ENCODE measurements at regions not wholly inside any gene's neighbourhood (a gene's known extent, or its start where the extent isn't known, plus 50 kb on each side); places are given as distances from the start of the nearest gene placed in this dataset.

- Histone ChIP-seq H3K9me3 (no peaks in the 10 kb centered on the region), H3K4me3 (no peak overlapping the region), H3K27ac (no peak overlapping the region), H3K4me1 (peaks cover 0 to 14% (median 7%) of the 10 kb centered on the region in 12 donors), H3K36me3 (no peaks in the 10 kb centered on the region), H3K27me3 (no peaks in the 10 kb centered on the region)
- ATAC-seq (no peak), DNase-seq (no peak)
- TF ChIP-seq POLR2A (IDR thresholded peaks at IDR 0.05) (no peak), CTCF (IDR thresholded peaks at IDR 0.05) (no peak)
- WGBS, 4 donors = 88 to 95% (median 94%) methylated on average over 1 of the region's 1 CpG
- intact Hi-C loops (cut with DNase I) = no loop called here
These were observed 204.7 kb upstream of the CTNNB1 start for GRCh38 chr3:40994611-40995010.

DNA sequence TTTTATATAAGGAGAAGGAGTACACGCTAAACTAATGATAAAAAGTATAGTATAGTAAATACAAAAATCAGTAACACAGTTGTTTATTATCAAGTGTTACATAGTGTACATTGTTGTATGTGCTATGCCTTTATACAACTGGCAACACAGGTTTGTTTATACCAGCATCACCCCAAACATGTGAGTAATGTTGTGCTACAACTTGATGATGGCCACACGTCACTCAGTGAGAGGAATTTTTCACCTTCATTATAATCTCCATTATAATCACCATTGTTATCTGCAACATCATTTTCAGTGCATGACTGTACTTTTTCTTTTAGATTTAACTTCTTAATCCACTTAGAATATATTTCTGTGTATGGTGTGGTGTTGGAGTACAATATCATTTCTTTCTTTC, 204.0 kb upstream of the CTNNB1 start:
- no peak for TF ChIP-seq CTCF (IDR thresholded peaks at IDR 0.05)
- no peak for TF ChIP-seq POLR2A (IDR thresholded peaks at IDR 0.05)
- DNase-seq (no peak), ATAC-seq (no peak)

DNA sequence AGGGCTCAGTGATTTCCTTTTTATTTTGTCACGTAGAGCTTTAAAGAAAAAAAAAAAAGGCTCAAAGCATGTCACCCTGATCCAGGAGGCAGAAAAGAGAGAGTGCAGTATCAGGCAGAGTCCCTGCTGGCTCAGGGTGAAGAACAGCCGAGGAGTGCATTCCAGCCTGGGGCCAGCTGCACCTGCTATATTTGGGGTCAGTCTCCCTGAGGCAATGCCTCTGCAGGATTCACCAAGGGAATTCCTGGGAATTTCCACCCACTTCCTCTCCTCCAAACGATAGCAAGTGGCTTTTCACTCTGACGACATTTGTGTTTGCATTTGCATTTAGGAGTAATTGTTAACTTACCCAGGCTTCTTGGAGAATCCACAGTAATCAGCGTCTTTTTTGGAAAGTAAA, 202.9 kb upstream of the CTNNB1 start:
- ATAC-seq (peak; percentile 67 to 81 (median 76)), DNase-seq (peak in 4 of 5 donors; percentile 34 to 43 (median 39))
- 16 to 22% (median 20%) methylated on average over 5 of the region's 5 CpGs for WGBS, 4 donors
- H3K4me1 ChIP-seq = peaks cover 0 to 26% (median 9%) of the 10 kb centered on the region in 12 donors
- no peaks in the 10 kb centered on the region for H3K27me3 ChIP-seq
- no peak for TF ChIP-seq POLR2A (IDR thresholded peaks at IDR 0.05)
- TF ChIP-seq CTCF (IDR thresholded peaks at IDR 0.05) = no peak
- H3K4me3 ChIP-seq = no peak overlapping the region
- no peak overlapping the region for H3K27ac ChIP-seq
- H3K9me3 ChIP-seq = no peaks in the 10 kb centered on the region
- intact Hi-C loops (cut with DNase I) = no loop called here
- no peaks in the 10 kb centered on the region for H3K36me3 ChIP-seq

More for the DNA sequence above, 204.0 kb upstream of the CTNNB1 start:
- Histone ChIP-seq H3K27me3 (no peaks in the 10 kb centered on the region), H3K27ac (no peak overlapping the region), H3K4me3 (no peak overlapping the region), H3K9me3 (no peaks in the 10 kb centered on the region), H3K4me1 (peaks cover 0 to 15% (median 7%) of the 10 kb centered on the region in 12 donors), H3K36me3 (no peaks in the 10 kb centered on the region)
- WGBS, 4 donors = 89 to 95% (median 92%) methylated on average over 2 of the region's 2 CpGs
- intact Hi-C loops (cut with DNase I) = no loop called here

DNA sequence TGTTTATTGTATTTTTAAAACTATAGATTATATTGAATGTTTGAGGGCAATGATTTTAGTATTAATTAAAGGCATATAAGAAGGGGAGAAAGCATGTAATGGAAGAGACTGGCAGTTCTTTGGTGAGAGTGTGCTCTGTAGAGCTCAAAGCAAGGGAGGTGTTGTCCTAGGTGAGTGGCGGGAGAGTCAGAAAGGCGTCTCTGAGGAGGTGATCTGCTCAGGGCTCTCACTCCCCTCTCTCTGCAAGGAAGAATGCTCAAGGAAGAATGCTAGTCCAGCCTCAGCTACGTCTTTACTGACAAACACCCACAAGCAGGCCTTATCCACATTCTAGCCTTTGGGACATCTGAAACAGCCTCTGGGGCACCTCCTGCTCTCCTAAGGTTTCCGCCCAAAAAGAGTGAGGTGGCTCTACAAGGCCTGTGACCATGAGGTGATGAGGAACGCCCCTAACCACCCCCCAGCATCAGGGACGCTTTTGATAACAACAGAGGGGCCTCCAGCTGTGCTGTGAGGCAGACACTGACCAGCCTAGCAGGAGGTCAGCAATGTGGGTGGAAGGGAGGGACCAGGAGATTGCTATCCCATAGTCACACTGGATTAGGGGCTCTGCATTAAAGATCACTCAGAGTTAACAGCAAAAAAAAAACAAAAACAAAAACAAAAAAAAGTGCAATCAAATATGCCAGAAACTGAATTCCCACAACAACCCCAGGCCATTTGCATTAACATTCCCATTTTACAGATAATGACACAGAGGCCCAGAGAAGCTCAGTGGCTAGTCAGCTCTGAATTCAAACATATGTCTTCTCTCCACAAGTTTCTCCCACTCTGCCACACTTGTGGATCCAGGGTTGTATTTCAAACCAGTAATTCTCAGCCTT, 202.2 kb upstream of the CTNNB1 start:
- Histone ChIP-seq H3K9me3 (no peaks in the 10 kb centered on the region), H3K27ac (no peak overlapping the region), H3K4me3 (no peak overlapping the region), H3K27me3 (no peaks in the 10 kb centered on the region), H3K36me3 (no peaks in the 10 kb centered on the region), H3K4me1 (peaks cover 0 to 26% (median 10%) of the 10 kb centered on the region in 12 donors)
- intact Hi-C loops (cut with DNase I) = no loop called here
- ATAC-seq = no peak
- DNase-seq = no peak
- no peak for TF ChIP-seq POLR2A (IDR thresholded peaks at IDR 0.05)
- no peak for TF ChIP-seq CTCF (IDR thresholded peaks at IDR 0.05)
- 80 to 89% (median 83%) methylated on average over 6 of the region's 6 CpGs for WGBS, 4 donors

All from heart left ventricle (tissue), 16 donors.